ENCODE measurements at regions not wholly inside any gene's neighbourhood (a gene's known extent, or its start where the extent isn't known, plus 50 kb on each side); places are given as distances from the start of the nearest gene placed in this dataset.

DNA sequence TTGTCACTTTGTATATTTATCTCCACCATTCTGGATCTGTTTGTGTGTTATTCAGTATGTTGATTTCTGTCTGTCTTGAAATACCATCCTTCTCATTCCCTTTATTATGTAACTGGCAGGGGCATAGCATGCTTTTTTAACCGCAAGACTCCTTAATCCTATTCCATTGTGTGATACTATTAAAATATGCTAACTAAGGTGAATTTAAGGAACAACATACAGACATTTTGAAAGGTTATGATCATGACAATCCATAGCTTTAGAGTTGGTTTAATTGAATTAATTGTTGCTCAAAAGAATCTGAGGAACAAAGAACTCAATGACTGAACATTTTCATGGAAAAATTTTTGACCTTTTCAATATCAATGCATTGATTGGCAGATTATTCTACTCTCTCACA lies 677.3 kb upstream of the ROBO1 start:
- TF ChIP-seq, protein P1, sequence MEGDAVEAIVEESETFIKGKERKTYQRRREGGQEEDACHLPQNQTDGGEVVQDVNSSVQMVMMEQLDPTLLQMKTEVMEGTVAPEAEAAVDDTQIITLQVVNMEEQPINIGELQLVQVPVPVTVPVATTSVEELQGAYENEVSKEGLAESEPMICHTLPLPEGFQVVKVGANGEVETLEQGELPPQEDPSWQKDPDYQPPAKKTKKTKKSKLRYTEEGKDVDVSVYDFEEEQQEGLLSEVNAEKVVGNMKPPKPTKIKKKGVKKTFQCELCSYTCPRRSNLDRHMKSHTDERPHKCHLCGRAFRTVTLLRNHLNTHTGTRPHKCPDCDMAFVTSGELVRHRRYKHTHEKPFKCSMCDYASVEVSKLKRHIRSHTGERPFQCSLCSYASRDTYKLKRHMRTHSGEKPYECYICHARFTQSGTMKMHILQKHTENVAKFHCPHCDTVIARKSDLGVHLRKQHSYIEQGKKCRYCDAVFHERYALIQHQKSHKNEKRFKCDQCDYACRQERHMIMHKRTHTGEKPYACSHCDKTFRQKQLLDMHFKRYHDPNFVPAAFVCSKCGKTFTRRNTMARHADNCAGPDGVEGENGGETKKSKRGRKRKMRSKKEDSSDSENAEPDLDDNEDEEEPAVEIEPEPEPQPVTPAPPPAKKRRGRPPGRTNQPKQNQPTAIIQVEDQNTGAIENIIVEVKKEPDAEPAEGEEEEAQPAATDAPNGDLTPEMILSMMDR (IDR thresholded peaks at IDR 0.05) = no peak
- TF ChIP-seq POLR2A (IDR thresholded peaks at IDR 0.05) = no peak
- no peak for TF ChIP-seq EP300 (IDR thresholded peaks at IDR 0.05)

Data from tibial nerve (tissue), 4 donors.